ENCODE measurements at regions not wholly inside any gene's neighbourhood (a gene's known extent, or its start where the extent isn't known, plus 50 kb on each side); places are given as distances from the start of the nearest gene placed in this dataset.

GRCh38 chr17:71963791-71964190, 157.0 kb upstream of the SOX9 start:
- TF ChIP-seq TAF1 (conservative IDR thresholded peaks at IDR 0.05) (no peak), EGR1 (IDR thresholded peaks at IDR 0.05; ENCODE audit: low read depth in 2 of 2) (no peak), CTCF (IDR thresholded peaks at IDR 0.05; ENCODE audit: low read depth, low read length, missing input control) (no peak), FOXA1 (IDR thresholded peaks at IDR 0.05) (no peak)

Data from liver (tissue), 3 donors.